ENCODE measurements at regions not wholly inside any gene's neighbourhood (a gene's known extent, or its start where the extent isn't known, plus 50 kb on each side); places are given as distances from the start of the nearest gene placed in this dataset.
A peak's percentile ranks its signal among the peaks of the same experiment; 100 is the strongest.

- no peak for DNase-seq (ENCODE audit: low read depth, low spot score)
These were observed 71.7 kb upstream of the PRMT6 start for GRCh38 chr1:106984801-106985200.

GRCh38 chr1:106986603-106987002 is 69.9 kb upstream of the PRMT6 start:
- no peak for DNase-seq (ENCODE audit: low read depth, low spot score)

More at GRCh38 chr1:106984801-106985200, 71.7 kb upstream of the PRMT6 start:
- no peak overlapping the region for H3K27ac ChIP-seq

DNA sequence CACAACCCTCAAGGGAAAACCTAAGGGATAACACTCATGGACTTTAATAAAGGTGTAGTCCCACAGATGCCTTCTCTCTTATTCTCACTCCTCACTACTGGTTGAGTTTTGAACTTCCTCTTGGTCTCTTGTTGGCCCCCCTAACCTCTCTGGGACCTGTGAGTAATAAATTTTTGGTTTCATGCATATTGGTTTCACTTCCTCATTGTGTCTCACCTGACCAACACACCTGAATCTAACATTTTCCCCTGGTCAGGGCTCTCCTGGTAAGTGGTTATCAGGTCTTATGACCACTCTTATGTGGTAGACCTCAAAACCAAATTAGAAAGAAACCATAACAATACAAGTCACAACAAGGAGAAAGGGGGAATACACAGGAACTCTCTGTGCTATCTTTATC is 60.5 kb upstream of the PRMT6 start:
- H3K27ac ChIP-seq: no peak overlapping the region
- no peak for DNase-seq (ENCODE audit: low read depth, low spot score)

More at GRCh38 chr1:106986603-106987002, 69.9 kb upstream of the PRMT6 start:
- H3K27ac ChIP-seq: no peak overlapping the region

- DNase-seq (ENCODE audit: low read depth, low spot score): peak; percentile 80
- H3K27ac ChIP-seq: peak overlapping the region; percentile 78
These were observed 58.0 kb upstream of the PRMT6 start for GRCh38 chr1:106998431-106999002.

DNA sequence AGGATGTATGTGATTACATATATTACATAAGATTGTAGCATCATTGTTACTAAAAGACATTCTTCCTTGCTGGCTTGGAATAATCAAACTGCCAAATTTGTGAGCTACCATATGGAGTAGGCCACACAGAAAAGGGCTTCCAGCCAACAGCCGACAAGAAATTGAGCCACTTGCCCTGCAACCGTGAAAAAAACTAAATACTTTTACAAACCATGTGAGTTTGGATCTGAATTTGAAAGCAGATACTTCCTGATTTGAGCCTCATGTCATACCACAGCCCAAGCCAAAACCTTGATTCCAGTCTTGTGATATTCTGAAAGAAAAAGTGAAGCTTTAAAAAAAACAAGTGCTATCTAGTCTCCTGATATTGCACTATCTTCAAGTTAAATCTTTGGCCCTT is 55.6 kb upstream of the PRMT6 start:
- DNase-seq (ENCODE audit: low read depth, low spot score): no peak
- H3K27ac ChIP-seq: peak overlapping the region; percentile 16

- no peak overlapping the region for H3K27ac ChIP-seq
- no peak for DNase-seq (ENCODE audit: low read depth, low spot score)
These were observed 52.5 kb upstream of the PRMT6 start for GRCh38 chr1:107003972-107004371.

GRCh38 chr1:107004421-107004820 is 52.1 kb upstream of the PRMT6 start:
- H3K27ac ChIP-seq: no peak overlapping the region
- peak; percentile 39 for DNase-seq (ENCODE audit: low read depth, low spot score)

All from epithelial cell of prostate (primary cell).